ENCODE measurements at regions not wholly inside any gene's neighbourhood (a gene's known extent, or its start where the extent isn't known, plus 50 kb on each side); places are given as distances from the start of the nearest gene placed in this dataset.

- no peak for TF ChIP-seq POLR2A (IDR thresholded peaks at IDR 0.05; ENCODE audit: low read depth, low read length)
- TF ChIP-seq POLR2AphosphoS5 (IDR thresholded peaks at IDR 0.05; ENCODE audit: low read depth, low read length) = no peak
Measured at GRCh38 chr2:129863350-129863749, 116.1 kb upstream of the RAB6C start.
